ENCODE measurements at regions not wholly inside any gene's neighbourhood (a gene's known extent, or its start where the extent isn't known, plus 50 kb on each side); places are given as distances from the start of the nearest gene placed in this dataset.

GRCh38 chr3:152613851-152614250 lies 221.1 kb upstream of the P2RY1 start:
- H3K79me1 ChIP-seq (ENCODE audit: insufficient read depth, low read depth, low read length, poor library complexity, severe bottlenecking) = no peaks in the 10 kb centered on the region
- H4K5ac ChIP-seq (ENCODE audit: insufficient read length, low read depth, low read length) = no peak overlapping the region
- no peak overlapping the region for H3K14ac ChIP-seq (ENCODE audit: insufficient read depth, low read length)
- no peak overlapping the region for H3K4ac ChIP-seq (ENCODE audit: low read depth, low read length)
- H3K27ac Mint-ChIP-seq = no peak overlapping the region
- H3K27me3 Mint-ChIP-seq (ENCODE audit: low read depth) = no peaks in the 10 kb centered on the region
- H3K4me1 ChIP-seq (ENCODE audit: insufficient read depth, low read length) = peaks cover 7% of the 10 kb centered on the region
- H2BK12ac ChIP-seq (ENCODE audit: insufficient read length, low read depth, low read length) = no peak overlapping the region
- H3K9ac ChIP-seq (ENCODE audit: extremely low read depth, insufficient read length, low read length) = no peak overlapping the region
- no peak overlapping the region for H3K23ac ChIP-seq (ENCODE audit: insufficient read length, low read depth, low read length)
- no peak overlapping the region for H3K18ac ChIP-seq (ENCODE audit: insufficient read length, low read depth, low read length)
- H3K27ac ChIP-seq (ENCODE audit: insufficient read length, low read depth, low read length) = no peak overlapping the region
- H3K4me3 Mint-ChIP-seq = no peak overlapping the region
- no peak overlapping the region for H2BK20ac ChIP-seq (ENCODE audit: low read depth, low read length, poor library complexity, severe bottlenecking)
- no peak overlapping the region for H2BK5ac ChIP-seq (ENCODE audit: insufficient read length, low read length)
- H3K23me2 ChIP-seq (ENCODE audit: insufficient read length, low read depth, low read length, poor library complexity, severe bottlenecking) = no peaks in the 10 kb centered on the region
- H3K4me2 ChIP-seq (ENCODE audit: insufficient read depth, insufficient read length, low read length) = no peak overlapping the region
- H3K9me3 Mint-ChIP-seq = no peaks in the 10 kb centered on the region
- no peaks in the 10 kb centered on the region for H3K27me3 ChIP-seq (ENCODE audit: insufficient read depth, low read length)
- no peak overlapping the region for H4K8ac ChIP-seq (replicated peaks; ENCODE audit: insufficient read length, low read depth, low read length)
- H3K79me2 ChIP-seq (ENCODE audit: insufficient read depth, low read length) = no peaks in the 10 kb centered on the region
- DNase-seq = no peak
- no peak overlapping the region for H2AK5ac ChIP-seq (ENCODE audit: insufficient read length, low read length)
- H4K20me1 ChIP-seq (ENCODE audit: control insufficient read depth, insufficient read depth, insufficient read length) = no peaks in the 10 kb centered on the region
- H3K4me1 Mint-ChIP-seq = peaks cover 25 to 26% of the 10 kb centered on the region in 2 experiments
- no peak overlapping the region for H2BK120ac ChIP-seq (ENCODE audit: low read depth, low read length, poor library complexity, severe bottlenecking)
- TF ChIP-seq CTCF (conservative IDR thresholded peaks at IDR 0.05) = no peak
- no peak overlapping the region for H3T11ph ChIP-seq (ENCODE audit: low read length)
- H3K9me3 ChIP-seq (ENCODE audit: control insufficient read depth, low read depth, low read length) = no peaks in the 10 kb centered on the region
- no peak overlapping the region for H2BK15ac ChIP-seq (ENCODE audit: low read depth, low read length)
- H4K91ac ChIP-seq (ENCODE audit: insufficient read length, low read depth, low read length) = no peak overlapping the region
- H2AFZ ChIP-seq (ENCODE audit: low read length) = no peak overlapping the region
- no peaks in the 10 kb centered on the region for H3K36me3 Mint-ChIP-seq (ENCODE audit: insufficient read depth in 1 of 3, low read depth in 3 of 3)
- no peak overlapping the region for H3K56ac ChIP-seq (ENCODE audit: insufficient read length, low read depth, low read length)
- WGBS (ENCODE audit: extremely low coverage, insufficient read length, low lambda C conversion rate) = no CpG with 5 or more reads among the region's 2 CpGs

Measured in H9 (cell line).